SW 1271 (cell line): ENCODE measurements at regions not wholly inside any gene's neighbourhood (a gene's known extent, or its start where the extent isn't known, plus 50 kb on each side); places are given as distances from the start of the nearest gene placed in this dataset.
"Not testable (repeated sequence)": the region's sequence is repeated elsewhere in the genome, so short reads cannot be mapped to it uniquely, and the experiment has no call there.

Experiments used
- DNase-seq, 2 experiments: peaks; one replicate each; lab custom pipeline; 2025; lab: John Stamatoyannopoulos, UW

DNA sequence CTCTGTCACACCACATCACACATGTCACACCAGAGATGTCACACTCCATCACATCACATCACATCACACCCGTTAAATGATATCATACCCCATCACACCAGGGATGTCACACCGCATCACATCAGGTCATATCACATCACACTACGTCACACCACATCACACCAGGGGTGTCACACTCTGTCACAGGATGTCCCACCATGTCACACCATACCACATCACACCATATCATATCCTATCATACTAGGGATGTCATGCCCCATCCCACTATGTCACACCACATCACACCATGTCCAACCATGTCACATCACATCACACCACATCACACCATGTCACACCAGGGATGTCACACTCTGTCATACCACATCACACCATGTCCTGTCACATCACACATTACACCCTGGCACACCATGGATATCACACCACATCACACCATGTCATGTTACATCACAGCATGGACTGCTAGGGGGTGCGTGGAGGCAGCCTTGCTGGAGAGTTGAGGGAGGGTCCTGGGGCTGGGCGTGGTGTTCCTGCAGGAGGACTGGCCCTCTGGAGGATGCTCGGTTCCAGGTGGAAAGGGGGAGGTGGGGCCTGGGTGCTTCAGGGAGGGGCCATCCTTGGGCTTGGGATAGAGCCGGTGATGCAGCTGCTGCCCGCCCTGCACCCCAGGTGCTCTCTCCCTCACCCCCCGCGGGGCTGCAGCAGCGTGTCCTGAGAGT, 134.6 kb downstream of the TMEM121 start:
- DNase-seq: no peak

- DNase-seq: not testable (repeated sequence)
These were observed 135.7 kb downstream of the TMEM121 start for GRCh38 chr14:105662043-105662442.

- not testable (repeated sequence) for DNase-seq
These were observed 136.2 kb downstream of the TMEM121 start for GRCh38 chr14:105662592-105662991.

- not testable (repeated sequence) for DNase-seq
These were observed 136.9 kb downstream of the TMEM121 start for GRCh38 chr14:105663323-105663722.

- not testable (repeated sequence) for DNase-seq
These were observed 137.6 kb downstream of the TMEM121 start for GRCh38 chr14:105663818-105664596.

- no peak for DNase-seq
These were observed 138.3 kb downstream of the TMEM121 start for GRCh38 chr14:105664691-105665090.

DNA sequence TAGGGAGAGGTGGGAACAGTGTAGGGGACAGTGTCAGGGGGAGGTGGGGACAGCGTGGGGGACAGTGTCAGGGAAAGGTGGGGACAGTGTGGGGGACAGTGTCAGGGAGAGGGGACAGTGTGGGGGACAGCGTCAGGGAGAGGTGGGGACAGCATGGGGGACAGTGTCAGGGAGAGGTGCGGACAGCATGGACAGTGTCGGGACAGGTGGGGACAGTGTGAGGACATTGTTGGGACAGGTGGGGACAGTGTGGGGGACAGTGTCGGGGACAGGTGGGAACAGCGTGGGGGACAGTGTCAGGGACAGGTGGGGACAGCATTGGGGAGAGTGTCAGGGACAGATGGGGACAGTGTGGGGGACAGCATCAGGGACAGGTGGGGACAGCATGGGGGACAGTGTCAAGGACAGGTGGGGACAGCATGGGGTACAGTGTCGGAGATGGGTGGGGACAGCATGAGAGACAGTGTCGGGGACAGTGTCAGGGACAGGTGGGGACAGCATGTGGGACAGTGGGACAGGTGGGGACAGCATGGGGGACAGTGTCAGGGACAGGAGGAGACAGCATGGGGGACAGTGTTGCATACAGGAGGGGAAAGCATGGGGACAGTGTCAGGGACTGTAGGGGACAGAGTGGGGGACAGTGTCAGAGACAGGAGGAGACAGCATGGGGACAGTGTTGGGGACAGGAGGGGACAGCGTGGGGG, 139.0 kb downstream of the TMEM121 start:
- no peak for DNase-seq

DNA sequence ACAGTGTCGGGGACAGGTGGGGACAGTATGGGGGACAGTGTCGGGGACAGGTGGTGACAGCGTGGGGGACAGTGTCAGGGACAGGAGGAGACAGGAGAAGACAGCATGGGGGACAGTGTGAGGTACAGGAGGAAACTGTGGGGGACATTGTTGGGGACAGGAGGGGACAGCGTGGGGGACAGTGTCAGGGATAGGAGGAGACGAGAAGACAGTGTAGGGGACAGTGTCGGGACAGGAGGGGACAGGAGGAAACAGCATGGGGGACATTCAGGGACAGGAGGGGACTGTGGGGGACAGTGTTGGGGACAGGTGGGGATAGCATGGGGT, 139.5 kb downstream of the TMEM121 start:
- no peak for DNase-seq

GRCh38 chr14:105666420-105666819, 140.0 kb downstream of the TMEM121 start:
- no peak for DNase-seq

- DNase-seq: not testable (repeated sequence)
These were observed 140.7 kb downstream of the TMEM121 start for GRCh38 chr14:105666991-105667662.

GRCh38 chr14:105667663-105668020, 141.3 kb downstream of the TMEM121 start:
- DNase-seq: not testable (repeated sequence)

DNA sequence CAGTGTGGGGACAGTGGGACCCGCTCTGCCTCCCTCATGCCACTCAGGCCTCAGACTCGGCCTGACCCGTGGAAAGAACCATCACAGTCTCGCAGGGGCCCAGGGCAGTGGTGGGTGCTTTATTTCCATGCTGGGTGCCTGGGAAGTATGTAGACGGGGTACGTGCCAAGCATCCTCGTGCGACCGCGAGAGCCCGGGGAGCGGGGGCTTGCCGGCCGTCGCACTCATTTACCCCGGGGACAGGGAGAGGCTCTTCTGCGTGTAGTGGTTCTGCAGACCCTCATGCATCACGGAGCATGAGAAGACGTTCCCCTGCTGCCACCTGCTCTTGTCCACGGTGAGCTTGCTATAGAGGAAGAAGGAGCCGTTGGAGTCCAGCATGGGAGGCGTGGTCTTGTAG, 141.6 kb downstream of the TMEM121 start:
- DNase-seq: not testable (repeated sequence)

DNA sequence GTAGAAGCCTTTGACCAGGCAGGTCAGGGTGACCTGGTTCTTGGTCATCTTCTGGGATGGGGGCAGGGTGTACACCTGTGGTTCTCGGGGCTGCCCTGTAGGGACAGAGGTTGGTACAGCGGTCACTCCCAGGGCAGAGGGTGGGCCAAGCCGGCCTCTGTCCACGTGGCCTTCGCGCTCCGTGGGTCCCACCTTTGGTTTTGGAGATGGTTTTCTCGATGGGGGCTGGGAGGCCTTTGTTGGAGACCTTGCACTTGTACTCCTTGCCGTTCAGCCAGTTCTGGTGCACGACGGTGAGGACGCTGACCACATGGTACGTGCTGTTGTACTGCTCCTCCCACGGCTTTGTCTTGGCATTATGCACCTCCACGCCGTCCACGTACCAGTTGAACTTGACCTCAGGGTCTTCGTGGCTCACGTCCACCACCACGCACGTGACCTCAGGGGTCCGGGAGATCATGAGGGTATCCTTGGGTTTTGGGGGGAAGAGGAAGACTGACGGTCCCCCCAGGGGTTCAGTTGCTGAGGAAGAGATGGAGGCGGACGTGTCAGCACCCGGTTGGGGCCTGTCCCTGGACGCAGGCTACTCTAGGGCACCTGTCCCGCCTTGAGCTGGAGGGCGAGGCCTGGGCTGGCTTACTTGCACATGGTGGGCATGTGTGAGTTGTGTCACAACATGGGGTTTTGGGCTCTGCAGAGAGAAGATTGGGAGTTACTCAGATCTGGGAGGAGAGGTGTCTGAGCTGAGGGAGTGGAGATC, 142.3 kb downstream of the TMEM121 start:
- not testable (repeated sequence) for DNase-seq

DNA sequence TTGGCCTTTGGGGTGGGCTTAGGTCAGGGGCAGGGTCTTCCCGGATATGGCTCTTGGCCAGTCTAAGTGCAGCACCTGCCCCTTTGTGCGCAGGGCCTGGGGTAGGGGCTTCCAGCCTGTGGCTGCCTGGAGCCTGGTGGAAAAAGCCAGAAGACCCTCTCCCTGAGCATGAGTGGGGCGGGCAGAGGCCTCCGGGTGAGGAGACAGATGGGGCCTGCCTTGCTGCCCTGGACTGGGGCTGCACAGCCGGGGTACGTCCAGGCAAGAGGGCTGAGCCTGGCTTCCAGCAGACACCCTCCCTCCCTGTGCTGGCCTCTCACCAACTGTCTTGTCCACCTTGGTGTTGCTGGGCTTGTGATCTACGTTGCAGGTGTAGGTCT, 142.8 kb downstream of the TMEM121 start:
- DNase-seq: not testable (repeated sequence)

DNA sequence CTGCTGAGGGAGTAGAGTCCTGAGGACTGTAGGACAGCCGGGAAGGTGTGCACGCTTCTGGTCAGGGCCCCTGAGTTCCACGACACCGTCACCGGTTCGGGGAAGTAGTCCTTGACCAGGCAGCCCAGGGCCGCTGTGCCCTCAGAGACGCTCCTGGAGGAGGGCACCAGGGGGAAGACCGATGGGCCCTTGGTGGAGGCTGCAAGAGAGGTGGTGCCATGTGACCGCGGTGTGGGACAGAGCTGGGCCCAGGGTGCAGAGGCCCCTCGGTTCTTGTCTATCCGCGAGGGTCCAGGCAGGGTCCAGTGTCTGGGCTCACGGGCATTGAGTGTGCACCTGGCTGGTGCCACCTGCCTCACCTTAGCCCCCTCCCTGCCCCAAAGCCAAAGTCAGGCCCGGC, 143.3 kb downstream of the TMEM121 start:
- not testable (repeated sequence) for DNase-seq

DNA sequence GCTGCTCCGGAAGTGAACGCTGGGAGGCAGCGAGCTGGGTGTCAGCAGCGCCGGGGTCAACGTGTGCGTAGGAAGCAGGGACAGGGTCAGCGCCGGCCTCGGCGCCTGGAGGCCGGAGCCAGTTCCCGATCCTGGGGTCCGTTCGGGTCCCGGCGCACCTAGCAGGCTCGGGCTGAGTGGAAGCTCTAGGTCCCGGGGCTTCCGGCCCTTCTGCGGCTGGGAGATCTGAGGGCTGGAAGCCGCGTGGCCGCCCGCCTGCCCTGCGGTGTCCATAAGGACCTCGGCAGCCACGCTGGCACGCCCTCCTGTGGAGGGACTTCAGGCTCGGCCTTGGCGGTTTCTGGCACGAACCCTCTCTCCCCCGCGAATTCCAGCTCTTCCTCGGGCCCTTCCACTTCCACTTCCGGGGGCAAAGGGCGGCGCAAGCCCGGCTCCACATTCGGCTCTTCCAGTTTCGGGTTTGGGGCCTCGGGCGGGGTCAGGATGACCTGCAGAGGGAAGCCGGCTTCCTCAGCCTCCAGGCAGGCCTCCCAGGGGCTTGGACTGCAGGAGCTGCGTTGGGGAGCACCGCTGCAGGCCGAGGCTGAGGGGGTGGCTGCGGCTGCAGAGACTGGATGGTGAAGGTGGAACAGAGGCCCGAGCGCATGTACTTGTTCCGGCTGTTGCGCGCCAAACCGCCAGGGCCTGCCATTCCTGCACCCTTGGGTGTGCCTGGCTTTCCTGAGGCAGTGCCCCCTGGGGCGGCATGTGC, 146.2 kb downstream of the TMEM121 start:
- DNase-seq: not testable (repeated sequence)

- not testable (repeated sequence) for DNase-seq
These were observed 149.1 kb downstream of the TMEM121 start for GRCh38 chr14:105675433-105675832.

DNA sequence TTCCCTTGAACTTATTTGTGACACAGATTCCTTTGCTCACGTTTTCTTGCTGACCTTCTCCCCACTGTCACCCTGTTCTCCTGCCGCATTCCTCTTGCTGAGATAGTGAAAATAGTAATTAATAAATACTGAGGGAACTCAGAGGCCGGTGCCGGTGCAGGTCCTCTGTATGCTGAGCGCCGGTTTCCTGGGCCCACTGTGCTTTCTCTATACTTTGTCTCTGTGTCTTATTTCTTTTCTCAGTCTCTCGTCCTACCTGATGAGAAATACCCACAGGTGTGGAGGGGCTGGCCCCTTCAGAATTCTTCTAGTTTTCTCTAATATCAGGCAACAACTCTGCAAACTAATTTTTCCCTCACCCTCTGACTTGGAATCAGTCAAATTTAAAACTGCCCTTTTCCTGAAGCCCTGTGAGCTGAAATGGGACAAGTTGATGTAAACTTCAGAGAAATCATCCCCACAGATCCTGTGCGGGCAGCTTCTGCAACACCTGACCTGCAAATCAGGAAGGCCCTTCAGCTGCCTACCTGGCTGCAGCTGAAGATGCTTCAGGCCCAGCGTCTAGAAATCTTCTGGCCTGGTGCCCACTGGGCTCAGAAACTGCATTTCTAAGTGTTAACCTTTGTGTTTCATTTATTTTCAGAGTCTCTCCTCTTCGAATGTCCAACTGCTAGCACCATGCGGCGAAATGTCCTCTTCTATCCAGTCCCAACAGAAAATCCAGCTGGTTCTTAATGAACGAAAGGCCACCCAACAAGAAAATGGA, 149.7 kb downstream of the TMEM121 start:
- not testable (repeated sequence) for DNase-seq

DNA sequence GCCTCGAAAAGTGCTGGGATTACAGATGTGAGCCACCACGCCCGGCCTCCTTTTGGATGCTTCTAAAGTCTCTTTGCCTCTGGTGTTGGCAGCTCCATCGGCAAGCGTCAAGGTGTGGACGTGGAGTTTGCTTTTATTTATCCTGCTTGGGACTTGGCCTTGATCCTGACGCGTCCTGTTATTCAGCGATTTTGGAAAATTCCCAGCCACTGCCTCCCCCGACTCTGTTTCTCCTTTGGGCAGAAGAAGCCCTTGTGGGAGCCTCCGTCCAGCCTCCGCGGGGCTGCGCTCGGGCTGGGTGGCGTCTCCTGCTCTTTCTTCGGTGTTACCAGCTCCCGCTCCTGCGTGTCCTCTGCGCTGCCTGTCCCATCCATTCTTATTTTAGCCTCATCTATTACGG, 151.7 kb downstream of the TMEM121 start:
- DNase-seq: not testable (repeated sequence)
